ENCODE measurements at regions not wholly inside any gene's neighbourhood (a gene's known extent, or its start where the extent isn't known, plus 50 kb on each side); places are given as distances from the start of the nearest gene placed in this dataset.

DNA sequence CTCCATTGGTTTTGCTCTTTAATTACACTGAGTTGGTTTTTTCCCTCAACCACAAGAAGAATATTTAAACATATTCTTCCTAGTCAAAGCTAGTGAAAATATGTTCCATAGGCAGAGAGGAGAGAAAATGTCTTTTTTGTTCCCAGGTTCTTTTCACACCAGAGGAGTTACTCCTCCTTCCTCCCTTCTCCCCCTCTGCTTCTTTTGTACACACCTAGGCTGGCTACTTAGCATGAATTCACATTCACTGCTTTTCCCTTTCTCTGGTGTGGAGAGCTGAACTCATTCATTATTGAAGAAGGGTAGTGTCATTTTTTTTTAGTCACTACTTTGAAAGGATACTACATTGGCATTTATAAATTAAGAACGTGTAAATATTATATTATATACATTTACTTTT, 56.6 kb upstream of the UGP2 start:
- TF ChIP-seq, protein P1, sequence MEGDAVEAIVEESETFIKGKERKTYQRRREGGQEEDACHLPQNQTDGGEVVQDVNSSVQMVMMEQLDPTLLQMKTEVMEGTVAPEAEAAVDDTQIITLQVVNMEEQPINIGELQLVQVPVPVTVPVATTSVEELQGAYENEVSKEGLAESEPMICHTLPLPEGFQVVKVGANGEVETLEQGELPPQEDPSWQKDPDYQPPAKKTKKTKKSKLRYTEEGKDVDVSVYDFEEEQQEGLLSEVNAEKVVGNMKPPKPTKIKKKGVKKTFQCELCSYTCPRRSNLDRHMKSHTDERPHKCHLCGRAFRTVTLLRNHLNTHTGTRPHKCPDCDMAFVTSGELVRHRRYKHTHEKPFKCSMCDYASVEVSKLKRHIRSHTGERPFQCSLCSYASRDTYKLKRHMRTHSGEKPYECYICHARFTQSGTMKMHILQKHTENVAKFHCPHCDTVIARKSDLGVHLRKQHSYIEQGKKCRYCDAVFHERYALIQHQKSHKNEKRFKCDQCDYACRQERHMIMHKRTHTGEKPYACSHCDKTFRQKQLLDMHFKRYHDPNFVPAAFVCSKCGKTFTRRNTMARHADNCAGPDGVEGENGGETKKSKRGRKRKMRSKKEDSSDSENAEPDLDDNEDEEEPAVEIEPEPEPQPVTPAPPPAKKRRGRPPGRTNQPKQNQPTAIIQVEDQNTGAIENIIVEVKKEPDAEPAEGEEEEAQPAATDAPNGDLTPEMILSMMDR (IDR thresholded peaks at IDR 0.05), result no peak
- no peak for TF ChIP-seq POLR2A (IDR thresholded peaks at IDR 0.05)
